ENCODE measurements at regions not wholly inside any gene's neighbourhood (a gene's known extent, or its start where the extent isn't known, plus 50 kb on each side); places are given as distances from the start of the nearest gene placed in this dataset.

GRCh38 chr2:235357881-235358280, 136.0 kb upstream of the AGAP1 start:
- no peak for DNase-seq (ENCODE audit: low read depth)
- no peak for TF ChIP-seq CTCF (IDR thresholded peaks at IDR 0.05; ENCODE audit: insufficient read depth, low read depth, low read length)
- H3K4me3 ChIP-seq (ENCODE audit: low read depth, low read length) = no peak overlapping the region

GRCh38 chr2:235358981-235359471, 134.8 kb upstream of the AGAP1 start:
- DNase-seq (ENCODE audit: low read depth) = no peak
- no peak for TF ChIP-seq CTCF (IDR thresholded peaks at IDR 0.05; ENCODE audit: insufficient read depth, low read depth, low read length)
- H3K4me3 ChIP-seq (ENCODE audit: low read depth, low read length) = no peak overlapping the region

GRCh38 chr2:235360446-235360845, 133.4 kb upstream of the AGAP1 start:
- no peak for DNase-seq (ENCODE audit: low read depth)
- TF ChIP-seq CTCF (IDR thresholded peaks at IDR 0.05; ENCODE audit: insufficient read depth, low read depth, low read length) = no peak
- no peak overlapping the region for H3K4me3 ChIP-seq (ENCODE audit: low read depth, low read length)

- no peak overlapping the region for H3K4me3 ChIP-seq (ENCODE audit: low read depth, low read length)
- DNase-seq (ENCODE audit: low read depth) = no peak
- no peak for TF ChIP-seq CTCF (IDR thresholded peaks at IDR 0.05; ENCODE audit: insufficient read depth, low read depth, low read length)
These were observed 128.1 kb upstream of the AGAP1 start for GRCh38 chr2:235365743-235366142.

- no peak for DNase-seq (ENCODE audit: low read depth)
- no peak for TF ChIP-seq CTCF (IDR thresholded peaks at IDR 0.05; ENCODE audit: insufficient read depth, low read depth, low read length)
- no peak overlapping the region for H3K4me3 ChIP-seq (ENCODE audit: low read depth, low read length)
These were observed 127.5 kb upstream of the AGAP1 start for GRCh38 chr2:235366390-235366789.

- H3K4me3 ChIP-seq (ENCODE audit: low read depth, low read length) = no peak overlapping the region
- no peak for TF ChIP-seq CTCF (IDR thresholded peaks at IDR 0.05; ENCODE audit: insufficient read depth, low read depth, low read length)
- DNase-seq (ENCODE audit: low read depth) = no peak
These were observed 127.0 kb upstream of the AGAP1 start for GRCh38 chr2:235366807-235367206.

GRCh38 chr2:235371018-235371417, 122.8 kb upstream of the AGAP1 start:
- no peak overlapping the region for H3K4me3 ChIP-seq (ENCODE audit: low read depth, low read length)
- no peak for TF ChIP-seq CTCF (IDR thresholded peaks at IDR 0.05; ENCODE audit: insufficient read depth, low read depth, low read length)
- no peak for DNase-seq (ENCODE audit: low read depth)
